22Rv1 (cell line): ENCODE measurements at regions not wholly inside any gene's neighbourhood (a gene's known extent, or its start where the extent isn't known, plus 50 kb on each side); places are given as distances from the start of the nearest gene placed in this dataset.

Source experiments
- CTCF ChIP-seq: fragments of 450-650 bp; IDR thresholded peaks from 2 replicates; pipeline ENCODE4 v1.5.1; 2017; ENCODE audit warnings: mild to moderate bottlenecking
- ZFX ChIP-seq: fragments of 450-650 bp; IDR thresholded peaks from 2 replicates; pipeline ENCODE4 v1.6.1; 2017; ENCODE audit warnings: antibody characterized with exemption, borderline replicate concordance

DNA sequence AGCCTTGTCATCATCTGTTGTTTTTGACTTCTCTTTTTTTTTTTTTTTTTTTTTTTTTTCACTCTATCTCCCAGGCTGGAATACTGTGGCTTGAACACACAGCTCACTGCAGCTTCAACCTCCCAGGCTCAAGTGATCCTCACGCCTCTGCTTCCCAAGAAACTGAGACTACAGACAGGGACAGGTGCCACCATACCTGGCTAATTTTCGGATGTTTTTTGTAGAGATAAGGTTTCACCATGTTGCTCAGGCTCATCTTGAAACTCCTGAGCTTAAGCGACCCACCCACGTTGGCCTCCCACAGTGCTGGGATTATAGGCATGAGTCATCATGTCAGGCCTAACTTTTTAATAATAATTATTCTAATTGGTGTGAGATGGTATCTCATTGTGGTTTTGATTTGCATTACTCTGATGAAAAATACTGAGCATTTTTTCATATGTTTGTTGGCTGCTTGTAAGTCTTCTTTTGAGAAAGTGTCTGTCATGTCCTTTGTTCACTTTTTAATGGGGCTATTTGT lies 51.3 kb upstream of the OR9G4 start:
- no peak for TF ChIP-seq CTCF
- no peak for TF ChIP-seq ZFX
